ENCODE measurements at regions not wholly inside any gene's neighbourhood (a gene's known extent, or its start where the extent isn't known, plus 50 kb on each side); places are given as distances from the start of the nearest gene placed in this dataset.

DNA sequence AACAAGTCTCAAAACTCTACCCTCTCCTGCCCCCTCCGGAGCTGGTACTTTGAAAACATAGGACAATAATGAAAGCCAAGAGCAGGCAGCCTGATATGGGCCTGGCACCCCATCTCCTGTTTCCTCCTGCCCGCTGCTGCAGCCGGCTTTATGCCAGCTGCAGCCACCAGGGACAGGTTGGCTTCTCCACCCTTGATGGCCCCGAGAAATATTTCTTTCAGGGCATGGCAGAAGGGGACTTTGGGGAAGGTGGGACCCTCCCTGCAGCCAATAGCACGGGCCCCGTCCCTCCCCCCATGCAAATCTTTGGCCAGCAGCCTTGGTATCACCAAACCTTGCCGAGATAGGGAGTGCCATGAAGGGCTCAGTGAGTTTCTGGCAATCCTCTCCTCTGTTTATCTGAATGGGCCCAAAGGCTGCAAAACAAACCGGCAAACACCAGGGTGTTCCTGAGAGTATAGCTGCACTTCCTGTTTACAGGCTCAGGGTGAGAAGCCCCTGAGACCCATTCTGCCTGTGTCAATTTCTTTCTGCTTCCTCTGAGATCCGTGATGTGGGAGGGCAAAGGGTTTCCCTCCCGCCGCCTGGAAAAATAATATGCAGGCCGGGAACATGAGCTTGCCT lies 73.4 kb upstream of the BOD1 start (continued):
- TF ChIP-seq ZNF124 (CRISPR knock-in tag; IDR thresholded peaks at IDR 0.05) (0 out of 2 replicates have a peak, but pooled peaks have one; percentile 22), SP5 (CRISPR knock-in tag; IDR thresholded peaks at IDR 0.05; ENCODE audit: borderline replicate concordance, low read depth) (0 out of 2 replicates have a peak, but pooled peaks have one; percentile 15), ZFX (CRISPR knock-in tag; IDR thresholded peaks at IDR 0.05; ENCODE audit: low read depth) (peak; percentile 10; the same call in 1 of the 2 replicates), ZNF792 (CRISPR knock-in tag; IDR thresholded peaks at IDR 0.05) (0 out of 2 replicates have a peak, but pooled peaks have one; percentile 3), ZNF12 (CRISPR knock-in tag; IDR thresholded peaks at IDR 0.05) (no peak), ZBTB38 (CRISPR knock-in tag; IDR thresholded peaks at IDR 0.05) (peak; percentile 58; the same call in 1 of the 2 replicates), ZNF563 (CRISPR knock-in tag; IDR thresholded peaks at IDR 0.05) (0 out of 2 replicates have a peak, but pooled peaks have one; percentile 36), ZFP41 (CRISPR knock-in tag; IDR thresholded peaks at IDR 0.05; ENCODE audit: borderline replicate concordance) (no peak), FOXO1 (CRISPR knock-in tag; IDR thresholded peaks at IDR 0.05) (peak; percentile 59; the same call in 1 of the 2 replicates), SMARCE1 (IDR thresholded peaks at IDR 0.05; ENCODE audit: borderline replicate concordance) (no peak), ZBTB3 (CRISPR knock-in tag; IDR thresholded peaks at IDR 0.05; ENCODE audit: borderline replicate concordance, low read depth) (no peak), ISL2 (CRISPR knock-in tag; IDR thresholded peaks at IDR 0.05) (no peak), ZNF605 (CRISPR knock-in tag; IDR thresholded peaks at IDR 0.05) (peak; percentile 62; the same call in 1 of the 2 replicates), ZNF20 (CRISPR knock-in tag; IDR thresholded peaks at IDR 0.05) (no peak), ZNF264 (CRISPR knock-in tag; IDR thresholded peaks at IDR 0.05) (no peak), ZNF850 (CRISPR knock-in tag; conservative IDR thresholded peaks at IDR 0.05) (no peak), NFYC (CRISPR knock-in tag; IDR thresholded peaks at IDR 0.05) (no peak)
- TF ChIP-seq, protein P1, sequence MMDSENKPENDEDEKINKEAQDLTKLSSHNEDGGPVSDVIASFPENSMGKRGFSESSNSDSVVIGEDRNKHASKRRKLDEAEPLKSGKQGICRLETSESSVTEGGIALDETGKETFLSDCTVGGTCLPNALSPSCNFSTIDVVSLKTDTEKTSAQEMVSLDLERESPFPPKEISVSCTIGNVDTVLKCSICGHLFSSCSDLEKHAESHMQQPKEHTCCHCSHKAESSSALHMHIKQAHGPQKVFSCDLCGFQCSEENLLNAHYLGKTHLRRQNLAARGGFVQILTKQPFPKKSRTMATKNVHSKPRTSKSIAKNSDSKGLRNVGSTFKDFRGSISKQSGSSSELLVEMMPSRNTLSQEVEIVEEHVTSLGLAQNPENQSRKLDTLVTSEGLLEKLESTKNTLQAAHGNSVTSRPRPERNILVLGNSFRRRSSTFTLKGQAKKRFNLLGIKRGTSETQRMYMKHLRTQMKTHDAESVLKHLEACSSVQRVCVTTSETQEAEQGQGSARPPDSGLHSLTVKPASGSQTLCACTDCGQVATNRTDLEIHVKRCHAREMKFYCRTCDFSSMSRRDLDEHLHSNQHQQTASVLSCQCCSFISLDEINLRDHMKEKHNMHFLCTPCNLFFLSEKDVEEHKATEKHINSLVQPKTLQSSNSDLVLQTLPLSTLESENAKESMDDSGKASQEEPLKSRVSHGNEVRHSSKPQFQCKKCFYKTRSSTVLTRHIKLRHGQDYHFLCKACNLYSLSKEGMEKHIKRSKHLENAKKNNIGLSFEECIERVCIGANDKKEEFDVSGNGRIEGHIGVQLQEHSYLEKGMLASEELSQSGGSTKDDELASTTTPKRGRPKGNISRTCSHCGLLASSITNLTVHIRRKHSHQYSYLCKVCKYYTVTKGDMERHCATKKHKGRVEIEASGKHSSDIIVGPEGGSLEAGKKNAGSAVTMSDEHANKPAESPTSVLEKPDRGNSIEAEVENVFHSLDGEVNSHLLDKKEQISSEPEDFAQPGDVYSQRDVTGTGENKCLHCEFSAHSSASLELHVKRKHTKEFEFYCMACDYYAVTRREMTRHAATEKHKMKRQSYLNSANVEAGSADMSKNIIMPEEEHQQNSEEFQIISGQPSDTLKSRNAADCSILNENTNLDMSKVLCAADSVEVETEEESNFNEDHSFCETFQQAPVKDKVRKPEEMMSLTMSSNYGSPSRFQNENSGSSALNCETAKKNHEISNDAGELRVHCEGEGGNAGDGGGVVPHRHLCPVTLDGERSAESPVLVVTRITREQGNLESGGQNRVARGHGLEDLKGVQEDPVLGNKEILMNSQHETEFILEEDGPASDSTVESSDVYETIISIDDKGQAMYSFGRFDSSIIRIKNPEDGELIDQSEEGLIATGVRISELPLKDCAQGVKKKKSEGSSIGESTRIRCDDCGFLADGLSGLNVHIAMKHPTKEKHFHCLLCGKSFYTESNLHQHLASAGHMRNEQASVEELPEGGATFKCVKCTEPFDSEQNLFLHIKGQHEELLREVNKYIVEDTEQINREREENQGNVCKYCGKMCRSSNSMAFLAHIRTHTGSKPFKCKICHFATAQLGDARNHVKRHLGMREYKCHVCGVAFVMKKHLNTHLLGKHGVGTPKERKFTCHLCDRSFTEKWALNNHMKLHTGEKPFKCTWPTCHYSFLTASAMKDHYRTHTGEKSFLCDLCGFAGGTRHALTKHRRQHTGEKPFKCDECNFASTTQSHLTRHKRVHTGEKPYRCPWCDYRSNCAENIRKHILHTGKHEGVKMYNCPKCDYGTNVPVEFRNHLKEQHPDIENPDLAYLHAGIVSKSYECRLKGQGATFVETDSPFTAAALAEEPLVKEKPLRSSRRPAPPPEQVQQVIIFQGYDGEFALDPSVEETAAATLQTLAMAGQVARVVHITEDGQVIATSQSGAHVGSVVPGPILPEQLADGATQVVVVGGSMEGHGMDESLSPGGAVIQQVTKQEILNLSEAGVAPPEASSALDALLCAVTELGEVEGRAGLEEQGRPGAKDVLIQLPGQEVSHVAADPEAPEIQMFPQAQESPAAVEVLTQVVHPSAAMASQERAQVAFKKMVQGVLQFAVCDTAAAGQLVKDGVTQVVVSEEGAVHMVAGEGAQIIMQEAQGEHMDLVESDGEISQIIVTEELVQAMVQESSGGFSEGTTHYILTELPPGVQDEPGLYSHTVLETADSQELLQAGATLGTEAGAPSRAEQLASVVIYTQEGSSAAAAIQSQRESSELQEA (CRISPR knock-in tag; IDR thresholded peaks at IDR 0.05; ENCODE audit: not compliant biosample characterization) = peak; percentile 18
- TF ChIP-seq, protein P2, sequence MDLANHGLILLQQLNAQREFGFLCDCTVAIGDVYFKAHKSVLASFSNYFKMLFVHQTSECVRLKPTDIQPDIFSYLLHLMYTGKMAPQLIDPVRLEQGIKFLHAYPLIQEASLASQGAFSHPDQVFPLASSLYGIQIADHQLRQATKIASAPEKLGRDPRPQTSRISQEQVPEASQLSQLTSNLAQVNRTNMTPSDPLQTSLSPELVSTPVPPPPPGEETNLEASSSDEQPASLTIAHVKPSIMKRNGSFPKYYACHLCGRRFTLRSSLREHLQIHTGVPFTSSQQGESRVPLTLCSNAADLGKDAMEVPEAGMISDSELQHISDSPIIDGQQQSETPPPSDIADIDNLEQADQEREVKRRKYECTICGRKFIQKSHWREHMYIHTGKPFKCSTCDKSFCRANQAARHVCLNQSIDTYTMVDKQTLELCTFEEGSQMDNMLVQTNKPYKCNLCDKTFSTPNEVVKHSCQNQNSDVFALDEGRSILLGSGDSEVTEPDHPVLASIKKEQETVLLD (CRISPR knock-in tag; IDR thresholded peaks at IDR 0.05; ENCODE audit: low read depth) = no peak
- TF ChIP-seq, protein P3, sequence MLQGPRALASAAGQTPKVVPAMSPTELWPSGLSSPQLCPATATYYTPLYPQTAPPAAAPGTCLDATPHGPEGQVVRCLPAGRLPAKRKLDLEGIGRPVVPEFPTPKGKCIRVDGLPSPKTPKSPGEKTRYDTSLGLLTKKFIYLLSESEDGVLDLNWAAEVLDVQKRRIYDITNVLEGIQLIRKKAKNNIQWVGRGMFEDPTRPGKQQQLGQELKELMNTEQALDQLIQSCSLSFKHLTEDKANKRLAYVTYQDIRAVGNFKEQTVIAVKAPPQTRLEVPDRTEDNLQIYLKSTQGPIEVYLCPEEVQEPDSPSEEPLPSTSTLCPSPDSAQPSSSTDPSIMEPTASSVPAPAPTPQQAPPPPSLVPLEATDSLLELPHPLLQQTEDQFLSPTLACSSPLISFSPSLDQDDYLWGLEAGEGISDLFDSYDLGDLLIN (CRISPR knock-in tag; IDR thresholded peaks at IDR 0.05; ENCODE audit: borderline replicate concordance) = no peak

Measured in HepG2 (cell line).